NCI-H774 (cell line): ENCODE measurements at regions not wholly inside any gene's neighbourhood (a gene's known extent, or its start where the extent isn't known, plus 50 kb on each side); places are given as distances from the start of the nearest gene placed in this dataset.
"Not testable (repeated sequence)": the region's sequence is repeated elsewhere in the genome, so short reads cannot be mapped to it uniquely, and the experiment has no call there.

Experiments used
- DNase-seq: peaks from one replicate; lab custom pipeline; 2025; lab: John Stamatoyannopoulos, UW

DNA sequence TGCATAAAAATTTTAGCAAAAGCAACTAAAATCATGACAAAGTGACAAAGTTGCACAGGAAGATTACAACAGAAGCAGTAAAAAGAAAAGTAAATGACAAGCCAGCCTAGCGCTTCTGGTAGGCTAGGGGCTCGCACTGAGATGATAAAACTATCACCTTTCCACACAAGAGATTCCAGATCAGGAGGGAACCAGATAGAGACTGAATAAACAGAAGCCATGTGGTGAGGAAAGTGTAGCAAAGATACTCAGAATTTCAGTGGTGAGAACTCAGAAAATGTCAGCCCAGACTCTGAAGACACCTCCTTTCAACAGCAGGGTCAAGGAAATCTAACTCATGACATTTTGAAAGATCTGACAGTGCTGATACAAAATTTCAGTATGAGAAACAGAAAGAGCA is 77.4 kb upstream of the DNAJC10 start:
- DNase-seq: no peak

GRCh38 chr2:182639971-182640370 is 76.1 kb upstream of the DNAJC10 start:
- DNase-seq: no peak

DNA sequence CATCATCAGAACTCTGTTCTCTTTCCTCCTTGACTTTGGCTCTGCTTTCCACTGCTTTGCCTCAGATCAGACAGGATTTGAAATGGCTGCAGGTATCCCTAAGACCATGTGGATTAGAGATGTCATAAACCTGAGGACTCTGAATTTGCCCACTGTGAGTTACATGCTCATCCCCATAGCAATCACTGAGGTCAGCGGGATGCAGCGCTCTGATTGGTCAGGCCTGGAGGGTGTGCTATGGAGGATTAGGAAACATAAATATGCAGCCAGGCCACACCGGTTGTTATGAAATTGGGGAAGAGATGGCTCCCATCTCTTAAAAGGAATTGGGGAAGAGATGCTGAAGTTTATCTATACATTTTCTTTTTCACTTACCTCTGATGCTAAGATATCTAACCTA is 73.7 kb upstream of the DNAJC10 start:
- DNase-seq: peak; percentile 8

DNA sequence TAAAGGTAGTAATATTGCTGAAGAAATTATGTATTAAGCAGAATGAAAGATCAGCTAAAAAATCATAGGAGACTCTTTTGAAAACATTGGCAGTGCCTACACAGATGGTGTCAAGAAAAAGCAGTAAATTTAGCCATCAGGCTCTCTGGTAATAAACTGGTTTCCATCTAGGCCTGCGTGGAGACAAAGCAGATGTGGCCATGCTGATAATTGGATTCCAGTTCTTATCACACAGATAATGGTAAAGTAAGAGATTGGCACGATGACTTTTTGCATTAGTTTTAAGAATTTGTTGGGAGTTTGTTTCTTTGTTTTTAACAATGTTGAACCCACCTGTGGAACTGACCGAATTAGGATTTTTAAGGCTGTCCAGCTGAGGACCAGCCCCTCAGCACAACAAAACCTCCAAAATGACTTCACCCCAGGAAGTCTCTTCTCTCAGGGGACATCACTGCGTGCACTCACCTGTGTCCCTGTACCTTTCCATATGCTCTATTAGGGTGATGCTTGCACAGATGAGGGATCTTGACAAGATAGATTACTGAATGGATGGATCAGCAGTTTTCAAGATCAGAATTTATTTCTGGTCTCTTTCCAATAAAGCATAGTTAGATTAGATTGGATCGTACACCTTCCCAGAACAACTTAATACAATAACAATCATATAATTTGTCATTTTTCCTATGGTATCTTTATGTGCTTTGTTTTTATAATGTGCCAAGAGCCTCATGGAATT is 69.1 kb upstream of the DNAJC10 start:
- no peak for DNase-seq

GRCh38 chr2:182647499-182647787 is 68.6 kb upstream of the DNAJC10 start:
- no peak for DNase-seq

- DNase-seq: peak; percentile 37
These were observed 66.7 kb upstream of the DNAJC10 start for GRCh38 chr2:182649316-182649715.

GRCh38 chr2:182650704-182651103 is 65.4 kb upstream of the DNAJC10 start:
- peak; percentile 24 for DNase-seq

DNA sequence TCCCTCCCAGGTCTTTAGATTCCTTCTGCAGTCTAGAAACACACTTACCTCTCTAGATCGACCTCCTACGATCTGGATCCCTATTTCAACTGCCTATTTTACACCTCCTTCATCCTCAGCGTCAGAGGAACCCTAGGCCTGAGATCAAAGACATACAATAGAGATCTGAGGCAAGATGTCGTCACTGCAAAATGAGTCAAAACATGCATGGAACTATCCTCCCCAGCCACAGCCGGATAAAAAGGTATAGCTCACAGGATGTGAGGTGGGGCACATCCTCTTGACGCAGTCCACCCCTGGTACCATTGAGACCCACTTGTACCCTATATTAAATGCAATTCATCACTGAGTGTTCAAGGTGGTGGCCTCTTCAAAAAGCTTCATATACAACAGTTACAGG is 63.7 kb upstream of the DNAJC10 start:
- DNase-seq: no peak

GRCh38 chr2:182655750-182656149 is 60.3 kb upstream of the DNAJC10 start:
- DNase-seq: no peak

GRCh38 chr2:182664212-182664611 is 51.8 kb upstream of the DNAJC10 start:
- no peak for DNase-seq

DNA sequence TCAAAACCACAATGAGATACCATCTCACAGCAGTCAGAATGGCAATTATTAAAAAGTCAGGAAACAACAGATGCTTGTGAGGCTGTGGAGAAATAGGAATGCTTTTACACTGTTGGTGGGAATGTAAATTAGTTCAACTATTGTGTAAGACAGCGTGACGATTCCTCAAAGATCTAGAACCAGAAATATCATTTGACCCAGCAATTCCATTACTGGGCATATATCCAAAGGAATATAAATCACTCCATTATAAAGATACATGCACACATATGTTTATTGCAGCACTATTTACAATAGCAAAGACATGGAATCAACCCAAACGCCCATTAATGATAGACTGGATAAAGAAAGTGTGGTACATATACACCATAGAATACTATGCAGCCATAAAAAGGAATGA is 50.6 kb upstream of the DNAJC10 start:
- not testable (repeated sequence) for DNase-seq
